Lower leg skin (tissue), 4 donors: ENCODE measurements at regions not wholly inside any gene's neighbourhood (a gene's known extent, or its start where the extent isn't known, plus 50 kb on each side); places are given as distances from the start of the nearest gene placed in this dataset.

Experiments used
- DNase-seq, 2 donors: peaks; one replicate each; pipeline ENCODE4 v3.0.0-alpha.2; 2019; ENCODE audit warnings: low spot score in 2 of 2
- H3K4me3 ChIP-seq: fragments of 200-600 bp; sonication (generic); 2 replicates; pipeline ENCODE4 v1.5.1; 2017; ENCODE audit warnings: mild to moderate bottlenecking, low read depth; ENCODE audit not compliant: poor library complexity, severe bottlenecking
- CTCF ChIP-seq, 3 donors: fragments of 450-650 bp; IDR thresholded peaks; one replicate each; pipeline ENCODE4 v1.5.1; 2016; ENCODE audit warnings: antibody characterized with exemption in 3 of 3, mild to moderate bottlenecking in 3 of 3, moderate library complexity in 2 of 3
- POLR2A ChIP-seq, 2 donors: fragments of 450-650 bp; IDR thresholded peaks; one replicate each; pipeline ENCODE4 v1.6.1; 2016 to 2017; ENCODE audit warnings: antibody characterized with exemption in 2 of 2, mild to moderate bottlenecking in 1 of 2, moderate library complexity in 1 of 2
- WGBS, 2 donors: methylation state at CpG; one replicate each; pipeline ENCODE4 v1.1.5; 2018; 5-methylcytosine and 5-hydroxymethylcytosine counted together
- intact Hi-C: fragments of 100-400 bp; cut with DNase I; formaldehyde crosslinking; loops from one replicate; pipeline ENCODE4 v1.15.0; 2023; ENCODE audit warnings: low total_unique reads

GRCh38 chr9:13505797-13506196 is 226.3 kb upstream of the MPDZ start:
- WGBS, 2 donors, result 91 to 95% methylated on average over 3 of the region's 3 CpGs
- intact Hi-C loops, result no loop called here
- no peak for DNase-seq
- TF ChIP-seq CTCF (IDR thresholded peaks at IDR 0.05), result no peak
- TF ChIP-seq POLR2A (IDR thresholded peaks at IDR 0.05), result no peak
- no peak overlapping the region for H3K4me3 ChIP-seq

- no peak overlapping the region for H3K4me3 ChIP-seq
- no peak for TF ChIP-seq CTCF (IDR thresholded peaks at IDR 0.05)
- TF ChIP-seq POLR2A (IDR thresholded peaks at IDR 0.05), result no peak
- intact Hi-C loops, result no loop called here
- 92 to 95% methylated on average over 2 of the region's 2 CpGs for WGBS, 2 donors
- DNase-seq, result no peak
These were observed 224.1 kb upstream of the MPDZ start for GRCh38 chr9:13503599-13503998.

GRCh38 chr9:13502484-13502883 is 223.0 kb upstream of the MPDZ start:
- no peak overlapping the region for H3K4me3 ChIP-seq
- no peak for DNase-seq
- WGBS, 2 donors, result 51 to 55% methylated on average over 6 of the region's 6 CpGs
- intact Hi-C loops, result no loop called here
- no peak for TF ChIP-seq POLR2A (IDR thresholded peaks at IDR 0.05)
- no peak for TF ChIP-seq CTCF (IDR thresholded peaks at IDR 0.05)

GRCh38 chr9:13501018-13501417 is 221.5 kb upstream of the MPDZ start:
- 86 to 87% methylated on average over 1 of the region's 1 CpG for WGBS, 2 donors
- intact Hi-C loops, result no loop called here
- no peak for DNase-seq
- TF ChIP-seq CTCF (IDR thresholded peaks at IDR 0.05), result no peak
- no peak overlapping the region for H3K4me3 ChIP-seq

GRCh38 chr9:13500034-13500433 is 220.5 kb upstream of the MPDZ start:
- peak in 1 of 2 donors; percentile 54 for DNase-seq
- 21 to 71% methylated on average over 1 of the region's 1 CpG for WGBS, 2 donors
- intact Hi-C loops, result no loop called here
- no peak overlapping the region for H3K4me3 ChIP-seq
- TF ChIP-seq POLR2A (IDR thresholded peaks at IDR 0.05) (no peak), CTCF (IDR thresholded peaks at IDR 0.05) (no peak)

- DNase-seq, result no peak
- intact Hi-C loops, result no loop called here
- no peak overlapping the region for H3K4me3 ChIP-seq
- TF ChIP-seq CTCF (IDR thresholded peaks at IDR 0.05) (no peak), POLR2A (IDR thresholded peaks at IDR 0.05) (no peak)
- WGBS, 2 donors, result 49 to 73% methylated on average over 3 of the region's 3 CpGs
These were observed 214.2 kb upstream of the MPDZ start for GRCh38 chr9:13493697-13494096.
